HUES6 (cell line): ENCODE measurements at regions not wholly inside any gene's neighbourhood (a gene's known extent, or its start where the extent isn't known, plus 50 kb on each side); places are given as distances from the start of the nearest gene placed in this dataset.

Experiments
- H3K27ac ChIP-seq: 2 replicates; pipeline ENCODE4 v1.7.0; 2013; ENCODE audit warnings: low read depth, mild to moderate bottlenecking, low read length, inconsistent platforms
- H3K27me3 ChIP-seq: 2 replicates; pipeline ENCODE4 v1.6.1; 2013; ENCODE audit warnings: low read length; ENCODE audit not compliant: control insufficient read depth, insufficient read depth
- H3K36me3 ChIP-seq: 2 replicates; pipeline ENCODE4 v1.6.1; 2013; ENCODE audit warnings: low read length; ENCODE audit not compliant: control insufficient read depth, insufficient read depth
- H3K4me1 ChIP-seq: 2 replicates; pipeline ENCODE4 v1.6.1; 2013; ENCODE audit warnings: low read length; ENCODE audit not compliant: control insufficient read depth, insufficient read depth
- H3K4me3 ChIP-seq: 2 replicates; pipeline ENCODE4 v1.5.1; 2013; ENCODE audit warnings: low read depth, low read length
- H3K9ac ChIP-seq: one replicate; pipeline ENCODE4 v1.6.1; 2013; ENCODE audit warnings: mild to moderate bottlenecking, low read length
- H3K9me3 ChIP-seq: 2 replicates; pipeline ENCODE4 v1.6.1; 2013; ENCODE audit warnings: low read depth, low read length; ENCODE audit not compliant: control insufficient read depth, insufficient read depth

- no peaks in the 10 kb centered on the region for H3K36me3 ChIP-seq
- peaks cover 12% of the 10 kb centered on the region for H3K9me3 ChIP-seq
- no peak overlapping the region for H3K4me3 ChIP-seq
- H3K4me1 ChIP-seq = no peaks in the 10 kb centered on the region
- H3K27me3 ChIP-seq = no peaks in the 10 kb centered on the region
- H3K9ac ChIP-seq = no peak overlapping the region
- no peak overlapping the region for H3K27ac ChIP-seq
Observed at GRCh38 chr6:2396042-2396657, 150.7 kb upstream of the GMDS start.

DNA sequence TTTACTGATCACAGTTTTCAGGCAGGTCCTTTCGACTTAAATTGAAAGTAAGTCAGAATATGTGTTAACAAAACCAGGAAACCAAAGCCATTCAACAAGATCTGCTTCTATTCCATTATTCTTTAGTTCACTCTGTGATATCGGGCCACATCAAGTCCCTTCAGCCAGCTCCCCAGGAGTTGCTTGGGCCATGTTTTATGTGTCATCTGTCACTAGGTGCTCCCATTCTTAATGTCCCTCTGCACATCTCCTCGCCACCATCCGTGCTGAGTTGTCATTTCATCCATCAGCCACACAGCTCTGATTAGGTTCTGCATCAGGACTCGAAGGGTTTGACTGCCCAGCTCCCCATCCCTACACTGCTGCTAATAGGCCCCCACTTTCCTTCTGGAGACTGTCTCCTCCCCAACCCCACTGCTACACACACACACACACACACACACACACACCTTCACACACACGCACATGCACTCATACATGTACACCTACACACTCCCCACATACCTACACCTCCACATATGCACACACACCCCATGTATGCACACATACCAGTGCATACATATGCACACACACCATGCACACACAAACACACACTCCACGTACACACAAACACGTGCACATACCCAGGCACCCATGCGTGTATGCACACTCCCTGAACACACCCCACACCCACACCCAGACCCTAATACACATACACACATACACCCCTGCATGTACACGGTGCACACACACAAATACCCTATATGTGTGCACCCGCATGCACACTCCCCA lies 143.3 kb upstream of the GMDS start:
- no peaks in the 10 kb centered on the region for H3K27me3 ChIP-seq
- peaks cover 13% of the 10 kb centered on the region for H3K9me3 ChIP-seq
- H3K9ac ChIP-seq = no peak overlapping the region
- no peak overlapping the region for H3K27ac ChIP-seq
- no peaks in the 10 kb centered on the region for H3K4me1 ChIP-seq
- no peak overlapping the region for H3K4me3 ChIP-seq
- no peaks in the 10 kb centered on the region for H3K36me3 ChIP-seq

DNA sequence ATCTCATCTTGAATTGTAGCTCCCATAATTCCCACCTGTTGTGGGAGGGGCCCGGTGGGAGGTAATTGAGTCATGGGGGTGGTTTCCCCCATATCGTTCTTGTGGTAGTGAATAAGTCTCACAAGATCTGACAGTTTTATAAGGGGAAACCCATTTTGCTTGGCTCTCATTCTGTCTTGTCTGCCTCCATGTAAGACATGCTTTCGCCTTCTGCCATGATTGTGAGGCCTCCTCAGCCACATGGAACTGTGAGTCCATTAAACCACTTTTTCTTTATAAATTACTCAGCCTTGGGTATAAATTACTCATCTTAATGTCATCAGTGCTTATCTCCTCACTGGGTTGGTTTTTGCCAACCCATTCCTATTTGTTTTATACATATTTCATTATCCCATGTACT lies 142.0 kb upstream of the GMDS start:
- Histone ChIP-seq H3K9me3 (peaks cover 6% of the 10 kb centered on the region), H3K4me1 (no peaks in the 10 kb centered on the region), H3K36me3 (no peaks in the 10 kb centered on the region), H3K9ac (no peak overlapping the region), H3K4me3 (no peak overlapping the region), H3K27me3 (no peaks in the 10 kb centered on the region), H3K27ac (no peak overlapping the region)

- no peak overlapping the region for H3K27ac ChIP-seq
- no peaks in the 10 kb centered on the region for H3K4me1 ChIP-seq
- H3K9me3 ChIP-seq = peaks cover 3% of the 10 kb centered on the region; the same call in 1 of the 2 replicates
- H3K9ac ChIP-seq = no peak overlapping the region
- no peaks in the 10 kb centered on the region for H3K27me3 ChIP-seq
- no peaks in the 10 kb centered on the region for H3K36me3 ChIP-seq
- no peak overlapping the region for H3K4me3 ChIP-seq
Observed at GRCh38 chr6:2385471-2385983, 140.1 kb upstream of the GMDS start.

- Histone ChIP-seq H3K4me3 (no peak overlapping the region), H3K9me3 (peaks cover 3% of the 10 kb centered on the region; the same call in 1 of the 2 replicates), H3K4me1 (no peaks in the 10 kb centered on the region), H3K27ac (no peak overlapping the region), H3K27me3 (no peaks in the 10 kb centered on the region), H3K9ac (no peak overlapping the region), H3K36me3 (no peaks in the 10 kb centered on the region)
Observed at GRCh38 chr6:2384528-2384927, 139.1 kb upstream of the GMDS start.

GRCh38 chr6:2381872-2382661 lies 136.7 kb upstream of the GMDS start:
- H3K27me3 ChIP-seq = no peaks in the 10 kb centered on the region
- H3K36me3 ChIP-seq = no peaks in the 10 kb centered on the region
- no peak overlapping the region for H3K27ac ChIP-seq
- peaks cover 3% of the 10 kb centered on the region; the same call in 1 of the 2 replicates for H3K9me3 ChIP-seq
- H3K4me3 ChIP-seq = no peak overlapping the region
- no peak overlapping the region for H3K9ac ChIP-seq
- H3K4me1 ChIP-seq = no peaks in the 10 kb centered on the region

- H3K27me3 ChIP-seq = no peaks in the 10 kb centered on the region
- no peaks in the 10 kb centered on the region for H3K4me1 ChIP-seq
- no peak overlapping the region for H3K9ac ChIP-seq
- no peaks in the 10 kb centered on the region for H3K36me3 ChIP-seq
- H3K27ac ChIP-seq = no peak overlapping the region
- no peaks in the 10 kb centered on the region for H3K9me3 ChIP-seq
- no peak overlapping the region for H3K4me3 ChIP-seq
Observed at GRCh38 chr6:2378891-2379652, 133.7 kb upstream of the GMDS start.

- Histone ChIP-seq H3K36me3 (no peaks in the 10 kb centered on the region), H3K4me3 (no peak overlapping the region), H3K4me1 (no peaks in the 10 kb centered on the region), H3K27ac (no peak overlapping the region), H3K9me3 (no peaks in the 10 kb centered on the region), H3K27me3 (no peaks in the 10 kb centered on the region), H3K9ac (no peak overlapping the region)
Observed at GRCh38 chr6:2378046-2378657, 132.7 kb upstream of the GMDS start.

DNA sequence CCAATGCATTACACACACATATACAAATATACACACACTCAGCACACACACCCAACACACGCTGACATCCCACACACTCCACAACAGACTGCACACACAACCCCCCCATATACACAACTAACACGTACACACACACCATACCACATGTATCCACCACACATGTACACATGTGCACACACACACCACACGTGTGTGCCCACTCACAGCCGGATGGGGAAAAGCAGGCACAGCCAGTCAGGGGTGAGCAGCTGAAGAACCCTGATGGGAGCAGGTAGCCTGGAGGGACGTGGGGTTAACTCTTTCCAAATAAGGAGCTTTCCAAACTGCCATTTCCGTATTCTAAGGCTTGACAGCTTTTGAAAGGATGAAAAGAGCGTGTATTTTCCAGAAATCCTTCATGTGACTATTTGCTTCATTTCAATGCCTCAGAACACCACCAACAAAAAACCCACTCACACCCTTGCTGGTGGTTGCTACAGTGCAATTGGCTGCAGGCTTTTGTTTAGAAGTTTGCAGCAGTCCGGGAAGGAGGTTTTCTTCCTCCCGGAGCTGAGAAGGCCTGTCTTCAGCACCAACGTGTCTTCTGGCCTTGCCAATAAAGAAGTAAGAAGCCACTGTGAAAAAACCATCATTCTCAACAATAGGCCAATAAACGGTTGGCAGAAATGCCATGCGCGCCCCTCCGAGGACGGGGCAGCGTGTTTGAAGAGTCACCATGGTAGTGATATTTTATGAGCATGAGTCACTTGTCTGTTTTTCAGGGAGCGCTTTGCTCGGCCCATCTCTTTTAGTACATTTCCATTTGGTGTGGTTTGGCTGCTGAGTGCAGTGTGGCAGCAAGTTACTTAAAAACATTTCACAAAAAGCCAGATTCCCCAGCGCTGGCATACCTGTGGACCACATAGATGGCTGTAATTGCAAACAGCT lies 131.3 kb upstream of the GMDS start:
- Histone ChIP-seq H3K27ac (no peak overlapping the region), H3K36me3 (no peaks in the 10 kb centered on the region), H3K27me3 (no peaks in the 10 kb centered on the region), H3K9me3 (no peaks in the 10 kb centered on the region), H3K9ac (no peak overlapping the region), H3K4me3 (no peak overlapping the region), H3K4me1 (no peaks in the 10 kb centered on the region)
